Dendritic cell treated with granulocyte-macrophage colony-stimulating factor and Interleukin-4, amounts not matched to agents 40 ng/mL and 50 ng/mL, for 4 days (primary cell): ENCODE measurements at regions not wholly inside any gene's neighbourhood (a gene's known extent, or its start where the extent isn't known, plus 50 kb on each side); places are given as distances from the start of the nearest gene placed in this dataset.

Source experiments
- H3K27ac Mint-ChIP-seq: one replicate; pipeline ENCODE4 v1.8.0; 2022; ENCODE audit warnings: mild to moderate bottlenecking, mixed read lengths
- H3K27me3 Mint-ChIP-seq: one replicate; pipeline ENCODE4 v1.8.0; 2022; ENCODE audit warnings: mild to moderate bottlenecking, mixed read lengths
- H3K36me3 Mint-ChIP-seq: one replicate; pipeline ENCODE4 v1.8.0; 2022; ENCODE audit warnings: low read depth, mixed read lengths
- H3K4me1 Mint-ChIP-seq: one replicate; pipeline ENCODE4 v1.8.0; 2022; ENCODE audit warnings: low read depth, mixed read lengths
- H3K4me3 Mint-ChIP-seq: one replicate; pipeline ENCODE4 v1.8.0; 2022; ENCODE audit warnings: mild to moderate bottlenecking, moderate library complexity, mixed read lengths
- H3K9me3 Mint-ChIP-seq: one replicate; pipeline ENCODE4 v1.8.0; 2022; ENCODE audit warnings: mixed read lengths
- intact Hi-C: fragments of 100-400 bp; cut with micrococcal nuclease; formaldehyde crosslinking; loops from one replicate; pipeline ENCODE4 v1.15.0; 2022

GRCh38 chr10:36301139-36301538 is 659.0 kb upstream of the FZD8 start:
- Mint-ChIP-seq H3K4me3 (no peak overlapping the region), H3K36me3 (no peaks in the 10 kb centered on the region), H3K9me3 (peaks cover 14% of the 10 kb centered on the region), H3K27me3 (no peaks in the 10 kb centered on the region), H3K27ac (no peak overlapping the region), H3K4me1 (no peaks in the 10 kb centered on the region)
- intact Hi-C loops, result no loop called here

DNA sequence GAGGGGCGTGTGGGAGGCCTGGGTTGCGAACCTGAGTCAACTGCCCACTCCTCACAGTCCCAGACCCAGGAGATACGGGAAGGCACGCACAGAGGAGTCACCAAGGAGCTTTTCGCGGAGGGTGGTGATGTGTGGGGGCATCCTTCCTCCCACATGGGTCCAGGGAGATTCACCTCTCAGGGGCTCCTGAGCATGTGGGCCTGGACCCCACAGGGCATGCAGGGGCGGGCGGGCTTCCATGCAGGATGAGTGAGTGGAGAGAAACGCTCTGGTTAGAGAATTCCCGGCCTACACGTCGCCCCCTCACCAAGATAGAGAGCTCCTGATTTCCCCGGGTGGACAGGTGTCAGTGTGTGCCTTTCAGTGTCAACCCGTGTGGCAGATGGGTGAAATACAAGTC is 641.7 kb upstream of the FZD8 start:
- Mint-ChIP-seq H3K4me3 (no peak overlapping the region), H3K27ac (no peak overlapping the region), H3K27me3 (no peaks in the 10 kb centered on the region), H3K36me3 (no peaks in the 10 kb centered on the region), H3K4me1 (no peaks in the 10 kb centered on the region), H3K9me3 (peaks cover 54% of the 10 kb centered on the region)
- intact Hi-C loops, result no loop called here

DNA sequence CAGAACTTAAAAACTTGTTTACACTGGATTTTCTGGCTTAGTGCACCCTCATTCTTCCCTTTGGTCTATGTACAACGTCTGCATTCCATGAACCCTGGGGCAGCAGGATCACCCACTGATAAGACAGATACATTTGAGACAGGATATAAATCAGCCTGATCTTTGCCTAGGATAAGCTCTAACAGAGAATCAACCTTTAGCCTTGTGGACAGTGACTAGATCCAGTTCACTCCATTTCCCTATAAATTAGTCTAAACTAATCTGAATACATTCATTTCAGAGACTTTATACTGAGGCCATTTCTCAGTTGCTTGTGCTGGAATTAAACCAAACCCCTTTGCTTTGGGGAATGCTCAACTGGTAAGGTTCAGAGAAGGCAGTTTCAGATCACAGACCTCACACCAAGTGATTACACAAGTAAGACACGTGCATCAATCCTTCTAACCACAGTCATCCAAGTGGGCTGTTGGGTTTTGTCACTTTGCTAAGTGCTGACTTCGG is 639.8 kb upstream of the FZD8 start:
- Mint-ChIP-seq H3K9me3 (peaks cover 38% of the 10 kb centered on the region), H3K27me3 (no peaks in the 10 kb centered on the region), H3K4me3 (no peak overlapping the region), H3K36me3 (no peaks in the 10 kb centered on the region), H3K27ac (no peak overlapping the region), H3K4me1 (no peaks in the 10 kb centered on the region)
- intact Hi-C loops, result no loop called here

DNA sequence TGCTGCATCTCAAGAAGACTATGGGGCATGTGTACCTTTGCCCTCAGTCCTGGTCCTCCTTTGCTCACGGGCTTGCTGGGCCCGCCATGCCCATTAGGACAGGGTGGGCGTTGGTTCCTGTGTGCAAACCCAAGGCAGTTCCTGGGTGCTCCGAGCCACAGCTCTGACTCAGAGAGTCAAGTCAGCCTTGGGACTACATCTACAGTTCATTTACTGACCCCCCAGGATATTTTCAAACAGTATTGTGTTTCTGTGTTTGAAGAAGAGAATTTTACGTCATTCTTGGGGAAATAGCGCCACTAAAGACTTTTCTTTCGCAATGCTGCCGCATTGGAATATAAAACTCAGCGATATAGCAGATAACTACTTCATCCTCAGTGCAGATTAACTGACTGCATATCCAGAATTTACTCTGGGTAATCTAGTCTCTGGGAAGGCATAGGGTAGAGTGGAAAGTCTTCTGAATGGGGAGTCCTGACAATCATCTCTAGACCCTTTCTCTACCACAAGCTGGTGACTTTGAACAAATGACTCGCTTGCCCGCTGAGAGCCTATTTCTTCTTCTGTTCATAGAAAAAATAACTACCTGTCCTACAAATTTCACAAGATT is 638.9 kb upstream of the FZD8 start:
- no peak overlapping the region for H3K27ac Mint-ChIP-seq

GRCh38 chr10:36280321-36280741 is 638.2 kb upstream of the FZD8 start:
- Mint-ChIP-seq H3K27ac (no peak overlapping the region), H3K9me3 (peaks cover 35% of the 10 kb centered on the region), H3K36me3 (no peaks in the 10 kb centered on the region), H3K4me3 (no peak overlapping the region), H3K27me3 (no peaks in the 10 kb centered on the region), H3K4me1 (no peaks in the 10 kb centered on the region)
- intact Hi-C loops, result no loop called here

More for the DNA sequence above, 638.9 kb upstream of the FZD8 start:
- H3K4me1 Mint-ChIP-seq, result no peaks in the 10 kb centered on the region
- no peaks in the 10 kb centered on the region for H3K36me3 Mint-ChIP-seq
- H3K4me3 Mint-ChIP-seq, result no peak overlapping the region
- peaks cover 35% of the 10 kb centered on the region for H3K9me3 Mint-ChIP-seq
- intact Hi-C loops, result no loop called here
- no peaks in the 10 kb centered on the region for H3K27me3 Mint-ChIP-seq

- H3K27ac Mint-ChIP-seq, result no peak overlapping the region
- H3K4me1 Mint-ChIP-seq, result no peaks in the 10 kb centered on the region
- intact Hi-C loops, result no loop called here
- H3K9me3 Mint-ChIP-seq, result peaks cover 43% of the 10 kb centered on the region
- H3K27me3 Mint-ChIP-seq, result no peaks in the 10 kb centered on the region
- no peak overlapping the region for H3K4me3 Mint-ChIP-seq
- H3K36me3 Mint-ChIP-seq, result no peaks in the 10 kb centered on the region
These were observed 636.1 kb upstream of the FZD8 start for GRCh38 chr10:36278176-36278575.

- Mint-ChIP-seq H3K27ac (no peak overlapping the region), H3K9me3 (peaks cover 38% of the 10 kb centered on the region), H3K4me1 (no peaks in the 10 kb centered on the region), H3K36me3 (no peaks in the 10 kb centered on the region), H3K4me3 (no peak overlapping the region), H3K27me3 (no peaks in the 10 kb centered on the region)
- intact Hi-C loops, result no loop called here
These were observed 635.4 kb upstream of the FZD8 start for GRCh38 chr10:36277459-36277858.

DNA sequence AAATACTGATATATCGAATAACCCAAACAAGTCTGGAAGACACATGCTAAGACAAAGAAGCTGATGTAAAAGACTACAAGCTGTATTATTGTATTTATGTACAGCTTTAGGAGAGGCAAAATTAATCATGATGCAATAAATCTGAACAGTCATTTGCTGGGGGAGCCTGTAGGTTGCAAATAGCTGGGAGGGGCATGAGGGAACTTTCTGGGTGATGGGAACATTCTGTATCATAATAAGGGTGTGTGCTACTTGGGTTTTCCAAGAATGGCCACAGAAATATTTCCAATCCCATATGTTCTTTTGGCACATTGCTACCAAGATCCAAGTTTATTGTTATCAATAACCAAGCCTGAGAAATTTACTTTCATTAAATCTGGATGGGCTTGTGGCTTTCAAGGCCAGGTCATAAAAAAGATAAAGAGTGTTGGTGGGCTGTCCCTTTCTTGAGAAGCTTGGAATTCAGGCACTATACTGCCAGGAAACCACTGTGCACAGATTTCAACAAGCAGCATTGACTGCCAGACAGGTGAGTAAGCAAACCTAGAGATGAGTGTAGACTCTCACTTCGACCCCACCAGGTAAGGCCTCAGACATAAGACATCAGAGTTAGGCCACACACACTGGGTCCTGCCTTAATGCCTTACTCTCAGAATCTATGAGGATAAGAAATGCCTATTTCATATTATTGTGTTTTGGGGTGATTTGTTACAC is 629.7 kb upstream of the FZD8 start:
- peaks cover 33% of the 10 kb centered on the region for H3K9me3 Mint-ChIP-seq
- intact Hi-C loops, result no loop called here
- H3K4me3 Mint-ChIP-seq, result no peak overlapping the region
- H3K4me1 Mint-ChIP-seq, result no peaks in the 10 kb centered on the region
- no peaks in the 10 kb centered on the region for H3K36me3 Mint-ChIP-seq
- no peak overlapping the region for H3K27ac Mint-ChIP-seq
- no peaks in the 10 kb centered on the region for H3K27me3 Mint-ChIP-seq

DNA sequence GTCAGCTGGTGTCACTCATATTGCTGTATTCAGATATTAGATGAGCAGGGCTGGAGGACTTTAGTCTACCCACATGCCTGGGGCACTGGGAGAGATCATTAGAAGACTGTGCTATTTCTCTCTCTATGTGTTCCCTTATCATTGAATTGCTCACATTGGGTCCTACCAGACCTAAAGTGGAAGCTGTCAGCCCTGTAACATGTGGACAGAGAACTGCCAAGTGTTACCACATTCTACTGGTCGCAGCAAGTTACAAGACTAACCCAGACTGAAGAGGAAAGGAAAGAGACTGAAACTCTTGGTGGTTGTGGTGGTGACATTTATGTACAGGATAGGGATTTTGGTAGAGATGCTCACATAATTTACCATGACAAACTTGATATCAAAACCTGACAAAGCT is 627.1 kb upstream of the FZD8 start:
- Mint-ChIP-seq H3K36me3 (no peaks in the 10 kb centered on the region), H3K9me3 (peaks cover 9% of the 10 kb centered on the region), H3K4me1 (no peaks in the 10 kb centered on the region), H3K27ac (no peak overlapping the region), H3K4me3 (no peak overlapping the region), H3K27me3 (no peaks in the 10 kb centered on the region)
- intact Hi-C loops, result no loop called here

DNA sequence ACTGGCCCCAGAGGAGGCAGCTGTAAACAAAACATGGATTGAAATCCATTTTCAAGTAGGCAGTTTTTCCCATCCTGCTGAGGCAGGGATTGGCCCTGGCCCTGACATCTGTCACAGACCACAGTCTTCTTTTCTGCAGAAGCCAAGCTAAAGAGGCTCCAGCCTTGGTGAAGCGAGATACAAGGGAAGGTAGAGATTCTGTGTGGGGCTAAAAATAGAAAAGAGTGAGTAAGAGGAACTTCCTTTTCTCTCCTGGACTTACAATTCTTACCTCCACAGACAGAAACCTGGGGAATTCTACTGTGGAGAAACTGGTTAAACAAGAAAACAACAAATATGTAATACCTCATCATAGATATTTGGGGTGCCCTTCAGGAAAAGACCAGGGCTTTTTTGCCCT is 624.8 kb upstream of the FZD8 start:
- no peaks in the 10 kb centered on the region for H3K9me3 Mint-ChIP-seq
- no peaks in the 10 kb centered on the region for H3K27me3 Mint-ChIP-seq
- intact Hi-C loops, result no loop called here
- H3K27ac Mint-ChIP-seq, result no peak overlapping the region
- no peaks in the 10 kb centered on the region for H3K4me1 Mint-ChIP-seq
- no peak overlapping the region for H3K4me3 Mint-ChIP-seq
- no peaks in the 10 kb centered on the region for H3K36me3 Mint-ChIP-seq

DNA sequence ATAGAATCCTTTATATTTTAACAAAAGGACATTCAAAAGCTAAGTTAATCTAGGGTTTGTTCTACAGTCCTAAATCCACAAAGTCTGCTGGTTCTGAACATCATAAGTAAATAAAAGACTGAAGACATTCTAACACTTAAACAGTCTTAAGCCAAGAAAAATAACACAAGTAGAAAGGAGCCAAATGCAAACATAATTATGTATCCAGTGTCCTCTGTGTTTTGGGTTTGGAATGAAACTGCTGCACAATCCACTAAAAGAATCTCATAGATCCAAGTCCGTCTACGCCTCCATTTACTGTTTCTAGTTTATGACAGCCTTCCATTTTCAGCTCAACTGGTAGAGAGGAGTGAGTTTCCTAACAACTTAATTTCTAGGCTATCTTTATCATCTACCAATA is 623.6 kb upstream of the FZD8 start:
- intact Hi-C loops, result no loop called here
- H3K36me3 Mint-ChIP-seq, result no peaks in the 10 kb centered on the region
- H3K27ac Mint-ChIP-seq, result no peak overlapping the region

DNA sequence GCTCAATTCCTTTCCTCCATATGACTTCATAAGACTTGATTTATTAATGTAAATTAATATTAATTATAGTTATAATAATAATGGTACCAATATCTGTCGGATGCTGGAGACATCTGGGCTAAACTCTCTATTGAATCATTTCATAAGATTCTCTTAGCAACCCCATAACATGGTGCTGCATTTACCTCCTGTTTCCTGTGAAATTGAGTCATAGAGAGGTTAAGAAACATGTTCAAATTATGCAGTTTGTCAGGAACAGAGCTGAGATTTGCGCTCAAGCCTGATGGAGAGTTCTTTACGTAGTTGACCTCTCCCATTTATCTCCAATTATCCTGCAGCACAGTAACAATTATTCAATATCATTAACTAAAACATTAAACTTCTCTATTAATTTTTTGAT is 621.8 kb upstream of the FZD8 start:
- Mint-ChIP-seq H3K36me3 (no peaks in the 10 kb centered on the region), H3K27ac (no peak overlapping the region), H3K4me1 (no peaks in the 10 kb centered on the region), H3K27me3 (no peaks in the 10 kb centered on the region), H3K9me3 (peaks cover 12% of the 10 kb centered on the region), H3K4me3 (no peak overlapping the region)
- intact Hi-C loops, result no loop called here

More for the DNA sequence above, 623.6 kb upstream of the FZD8 start:
- Mint-ChIP-seq H3K9me3 (no peaks in the 10 kb centered on the region), H3K4me1 (no peaks in the 10 kb centered on the region), H3K4me3 (no peak overlapping the region), H3K27me3 (no peaks in the 10 kb centered on the region)

GRCh38 chr10:36256948-36257356 is 614.9 kb upstream of the FZD8 start:
- intact Hi-C loops, result no loop called here
- H3K4me3 Mint-ChIP-seq, result no peak overlapping the region
- H3K9me3 Mint-ChIP-seq, result peaks cover 18% of the 10 kb centered on the region
- H3K27ac Mint-ChIP-seq, result no peak overlapping the region
- H3K27me3 Mint-ChIP-seq, result no peaks in the 10 kb centered on the region
- no peaks in the 10 kb centered on the region for H3K4me1 Mint-ChIP-seq
- H3K36me3 Mint-ChIP-seq, result no peaks in the 10 kb centered on the region

DNA sequence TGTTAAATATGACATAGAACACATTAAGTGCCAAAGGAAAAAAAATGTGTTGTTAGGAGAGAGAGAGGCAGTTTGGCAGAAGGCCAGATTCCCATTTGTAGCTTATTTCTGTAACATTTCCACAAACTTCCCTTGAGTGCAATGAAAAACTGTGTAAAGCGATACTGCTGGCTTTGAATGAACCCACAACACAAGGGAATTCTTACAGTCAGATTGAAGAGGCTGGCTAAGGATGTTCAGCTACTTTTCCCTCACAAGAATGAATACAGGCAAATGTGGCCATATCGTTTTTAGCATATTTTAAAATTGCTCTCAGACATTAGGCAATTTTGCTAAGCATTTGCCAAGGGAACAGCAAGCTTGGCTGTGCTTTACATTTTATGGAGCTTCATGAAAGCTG is 614.1 kb upstream of the FZD8 start:
- no peaks in the 10 kb centered on the region for H3K27me3 Mint-ChIP-seq
- H3K4me3 Mint-ChIP-seq, result no peak overlapping the region
- H3K9me3 Mint-ChIP-seq, result peaks cover 20% of the 10 kb centered on the region
- H3K36me3 Mint-ChIP-seq, result no peaks in the 10 kb centered on the region
- no peaks in the 10 kb centered on the region for H3K4me1 Mint-ChIP-seq
- intact Hi-C loops, result no loop called here
- no peak overlapping the region for H3K27ac Mint-ChIP-seq

- H3K4me1 Mint-ChIP-seq, result no peaks in the 10 kb centered on the region
- H3K9me3 Mint-ChIP-seq, result peaks cover 12% of the 10 kb centered on the region
- no peaks in the 10 kb centered on the region for H3K36me3 Mint-ChIP-seq
- intact Hi-C loops, result no loop called here
- no peak overlapping the region for H3K4me3 Mint-ChIP-seq
- H3K27me3 Mint-ChIP-seq, result no peaks in the 10 kb centered on the region
- H3K27ac Mint-ChIP-seq, result no peak overlapping the region
These were observed 612.1 kb upstream of the FZD8 start for GRCh38 chr10:36254199-36254598.
